Stomach (tissue), 8 donors: ENCODE measurements at regions not wholly inside any gene's neighbourhood (a gene's known extent, or its start where the extent isn't known, plus 50 kb on each side); places are given as distances from the start of the nearest gene placed in this dataset.

Experiments
- DNase-seq, 2 donors: peaks; one replicate each; pipeline versions ENCODE4 v3.0.0 to v3.0.0-alpha.2; 2013 to 2019
- H3K27ac ChIP-seq, 5 donors: fragments of 200-600 bp in 4 of 5; sonication (generic) in 4 of 5; one replicate each; pipeline ENCODE4 v1.5.1; 2013 to 2019; ENCODE audit warnings: mild to moderate bottlenecking in 1 of 5, moderate library complexity in 1 of 5
- H3K27me3 ChIP-seq, 3 donors: fragments of 200-600 bp; sonication (generic); one replicate each; pipeline ENCODE4 v1.5.1; 2017 to 2019; ENCODE audit warnings: mixed run types in 1 of 3
- H3K36me3 ChIP-seq, 4 donors: fragments of 200-600 bp; sonication (generic); 1 replicate in 3 of 4; 2 replicates in 1 of 4; pipeline ENCODE4 v1.5.1; 2016 to 2019
- H3K4me1 ChIP-seq, 4 donors: fragments of 200-600 bp; sonication (generic); one replicate each; pipeline ENCODE4 v1.5.1; 2016 to 2019
- H3K4me3 ChIP-seq, 4 donors: fragments of 200-600 bp; sonication (generic) in 3 of 4; one replicate each; pipeline ENCODE4 v1.5.1; 2016 to 2019; ENCODE audit warnings: mild to moderate bottlenecking in 1 of 4
- H3K9me3 ChIP-seq, 4 donors: fragments of 200-600 bp; sonication (generic); one replicate each; pipeline ENCODE4 v1.5.1; 2016 to 2019
- EP300 ChIP-seq: sonication (generic); formaldehyde crosslinking; IDR thresholded peaks from one replicate; pipeline ENCODE4 v1.6.1; 2017; ENCODE audit warnings: antibody characterized with exemption
- POLR2A ChIP-seq, 4 donors: fragments of 450-650 bp; IDR thresholded peaks; one replicate each; pipeline ENCODE4 v1.6.1; 2016; ENCODE audit warnings: antibody characterized with exemption in 4 of 4, control low read depth in 2 of 4, mild to moderate bottlenecking in 1 of 4, moderate library complexity in 1 of 4
- POLR2AphosphoS5 ChIP-seq, 3 donors: sonication (generic); formaldehyde crosslinking; IDR thresholded peaks; one replicate each; pipeline ENCODE4 v1.6.1; 2016; ENCODE audit warnings: antibody characterized with exemption in 3 of 3
- WGBS, 5 donors: extraction: QIAGEN DNeasy Blood & Tissue Kit in 3 of 5; methylation state at CpG; one replicate each; pipeline versions ENCODE4 v1.1.5 to v1.1.7; 2013 to 2018; 5-methylcytosine and 5-hydroxymethylcytosine counted together
- intact Hi-C: fragments of 100-400 bp; cut with DNase I; formaldehyde crosslinking; loops from one replicate; pipeline ENCODE4 v1.15.1; 2023; ENCODE audit warnings: low total_unique reads
- TF ChIP-seq, protein P1 (sequence below), 7 experiments: fragments of 450-650 bp in 4 of 7; fragments of 200-600 bp in 3 of 7; sonication (generic) in 3 of 7; IDR thresholded peaks; one replicate each; pipeline ENCODE4 v1.5.1; 2016 to 2019; ENCODE audit warnings: antibody characterized with exemption in 7 of 7, control low read depth in 2 of 7, mild to moderate bottlenecking in 1 of 7
- donor health status: healthy with polysubstance abuse.
- donor health status: Bipolar disorder and iron deficiency.
- donor health status: healthy.

DNA sequence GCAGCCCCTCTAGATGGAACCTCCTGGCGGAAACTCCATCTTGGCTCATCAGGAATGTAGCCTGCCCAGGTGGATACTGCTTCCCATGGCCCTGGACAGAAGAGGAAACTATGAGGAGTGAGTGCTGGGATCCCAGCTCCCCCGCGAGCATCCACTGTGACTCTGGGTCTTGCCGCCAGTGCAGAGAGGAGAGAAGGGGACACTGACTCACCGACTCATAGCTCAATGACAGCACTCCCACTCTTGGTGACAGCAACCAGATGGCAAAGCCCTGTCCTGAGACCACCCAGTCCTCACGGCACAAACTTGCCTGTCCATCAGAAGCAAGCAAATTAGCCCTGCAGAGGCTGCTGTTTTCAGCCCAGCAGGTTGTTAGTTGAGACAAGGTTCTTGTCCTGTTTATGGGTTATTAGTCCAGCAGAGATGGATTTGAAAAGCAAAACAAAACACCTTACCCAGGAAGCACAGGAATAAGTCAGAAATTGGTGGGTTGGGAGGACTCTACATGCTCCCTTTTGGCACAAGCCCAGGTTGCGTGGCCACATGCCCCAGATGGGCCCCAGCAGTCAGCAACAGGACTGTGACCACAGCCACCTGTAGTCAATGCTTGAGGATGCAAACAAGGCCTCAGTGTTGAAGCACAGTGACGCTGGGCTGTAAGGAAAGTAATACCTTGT lies 111.5 kb upstream of the GLI2 start:
- no peak for TF ChIP-seq POLR2A (IDR thresholded peaks at IDR 0.05)
- no peak for TF ChIP-seq POLR2AphosphoS5 (IDR thresholded peaks at IDR 0.05)
- TF ChIP-seq, protein P1, sequence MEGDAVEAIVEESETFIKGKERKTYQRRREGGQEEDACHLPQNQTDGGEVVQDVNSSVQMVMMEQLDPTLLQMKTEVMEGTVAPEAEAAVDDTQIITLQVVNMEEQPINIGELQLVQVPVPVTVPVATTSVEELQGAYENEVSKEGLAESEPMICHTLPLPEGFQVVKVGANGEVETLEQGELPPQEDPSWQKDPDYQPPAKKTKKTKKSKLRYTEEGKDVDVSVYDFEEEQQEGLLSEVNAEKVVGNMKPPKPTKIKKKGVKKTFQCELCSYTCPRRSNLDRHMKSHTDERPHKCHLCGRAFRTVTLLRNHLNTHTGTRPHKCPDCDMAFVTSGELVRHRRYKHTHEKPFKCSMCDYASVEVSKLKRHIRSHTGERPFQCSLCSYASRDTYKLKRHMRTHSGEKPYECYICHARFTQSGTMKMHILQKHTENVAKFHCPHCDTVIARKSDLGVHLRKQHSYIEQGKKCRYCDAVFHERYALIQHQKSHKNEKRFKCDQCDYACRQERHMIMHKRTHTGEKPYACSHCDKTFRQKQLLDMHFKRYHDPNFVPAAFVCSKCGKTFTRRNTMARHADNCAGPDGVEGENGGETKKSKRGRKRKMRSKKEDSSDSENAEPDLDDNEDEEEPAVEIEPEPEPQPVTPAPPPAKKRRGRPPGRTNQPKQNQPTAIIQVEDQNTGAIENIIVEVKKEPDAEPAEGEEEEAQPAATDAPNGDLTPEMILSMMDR (IDR thresholded peaks at IDR 0.05) = no peak
- TF ChIP-seq EP300 = no peak
- H3K27me3 ChIP-seq = peaks cover 0 to 5% (median 0%) of the 10 kb centered on the region in 3 donors
- H3K36me3 ChIP-seq = no peaks in the 10 kb centered on the region
- H3K9me3 ChIP-seq = peaks cover 0 to 6% (median 0%) of the 10 kb centered on the region in 4 donors
- intact Hi-C loops = no loop called here
- WGBS, 5 donors = 73 to 95% (median 80%) methylated on average over 7 to 8 of the region's 8 CpGs
- no peak overlapping the region for H3K4me3 ChIP-seq
- no peak for DNase-seq
- no peak overlapping the region for H3K27ac ChIP-seq
- peaks cover 0 to 27% (median 20%) of the 10 kb centered on the region in 4 donors for H3K4me1 ChIP-seq

DNA sequence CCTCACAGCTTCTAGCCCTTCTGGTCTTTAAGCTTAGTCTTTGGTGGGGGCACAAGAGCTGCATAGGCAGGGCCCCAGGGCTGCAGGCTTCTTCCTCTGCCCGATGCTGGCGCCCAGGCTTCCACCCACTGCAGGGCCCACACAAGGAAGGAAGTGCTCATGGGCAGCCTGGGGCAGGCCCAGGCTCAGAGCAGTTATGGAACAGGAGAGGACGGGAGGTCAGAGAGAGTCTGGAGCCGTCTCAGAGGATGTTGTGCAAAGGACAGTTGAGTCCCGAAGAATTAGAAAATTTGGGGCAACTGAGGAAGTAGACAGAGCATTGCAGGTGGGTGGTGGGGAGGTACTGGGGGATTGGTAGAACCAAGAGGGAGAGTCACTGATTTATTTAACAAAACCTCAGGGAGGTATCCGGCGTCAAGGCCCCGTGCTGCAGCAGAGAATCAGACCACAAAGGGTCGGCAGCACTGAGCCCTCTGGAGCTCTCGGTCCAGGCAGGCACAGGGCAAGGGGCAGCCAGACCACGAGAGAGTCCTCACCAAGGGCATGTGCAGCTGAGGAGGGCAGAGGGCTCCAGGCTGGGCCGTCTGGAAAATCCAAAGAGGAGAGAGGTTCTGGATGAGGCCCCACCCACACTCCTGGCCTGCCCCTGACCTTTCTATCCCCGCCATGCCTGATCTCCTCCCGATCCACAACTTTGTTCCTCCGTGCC lies 110.8 kb upstream of the GLI2 start:
- Histone ChIP-seq H3K36me3 (no peaks in the 10 kb centered on the region), H3K4me3 (no peak overlapping the region), H3K4me1 (peaks cover 0 to 27% (median 18%) of the 10 kb centered on the region in 4 donors), H3K9me3 (peaks cover 0 to 6% (median 0%) of the 10 kb centered on the region in 4 donors), H3K27ac (no peak overlapping the region), H3K27me3 (peaks cover 0 to 5% (median 0%) of the 10 kb centered on the region in 3 donors)
- WGBS, 5 donors = 68 to 78% (median 76%) methylated on average over 15 of the region's 15 CpGs
- intact Hi-C loops = no loop called here
- no peak for DNase-seq
- no peak for TF ChIP-seq EP300
- no peak for TF ChIP-seq POLR2A (IDR thresholded peaks at IDR 0.05)
- TF ChIP-seq, protein P1 (IDR thresholded peaks at IDR 0.05) = no peak
- no peak for TF ChIP-seq POLR2AphosphoS5 (IDR thresholded peaks at IDR 0.05)

DNA sequence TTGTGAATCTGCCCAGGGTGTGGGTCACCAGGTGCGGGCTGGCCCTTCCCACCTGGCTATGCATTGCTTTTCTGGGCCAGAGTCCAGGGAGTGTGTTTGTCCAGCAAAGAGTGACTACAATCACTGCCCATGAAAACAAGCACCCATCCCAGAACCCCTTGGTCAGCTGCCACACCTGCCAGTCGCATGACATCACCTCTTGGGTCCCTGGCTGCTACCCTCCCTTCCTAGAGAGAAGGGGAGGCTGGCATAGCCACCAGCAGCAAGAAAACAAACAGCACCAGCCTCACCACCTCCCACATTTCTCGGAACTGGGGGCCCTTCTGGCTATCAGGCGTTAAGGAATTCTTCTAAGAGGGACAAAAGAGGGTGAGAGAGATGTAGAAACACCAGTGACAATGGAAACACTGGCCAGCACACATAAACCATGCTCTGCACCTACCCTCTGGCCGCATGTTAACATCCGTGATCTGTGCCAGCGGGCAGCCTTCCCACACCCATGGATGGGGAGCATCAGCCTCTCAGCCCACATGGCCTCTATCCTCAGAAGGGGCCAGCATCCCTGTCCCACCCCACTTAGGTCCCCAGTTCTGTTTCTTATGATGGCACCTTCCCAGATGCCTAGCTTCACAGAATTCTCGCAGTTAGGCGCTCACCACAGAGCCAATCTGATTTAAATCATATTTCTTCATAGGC lies 109.7 kb upstream of the GLI2 start:
- WGBS, 5 donors = 45 to 68% (median 54%) methylated on average over 9 of the region's 9 CpGs
- intact Hi-C loops = no loop called here
- peaks cover 0 to 27% (median 18%) of the 10 kb centered on the region in 4 donors for H3K4me1 ChIP-seq
- H3K27me3 ChIP-seq = peaks cover 0 to 5% (median 0%) of the 10 kb centered on the region in 3 donors
- DNase-seq = peak; percentile 88 to 95
- peaks cover 0 to 6% (median 0%) of the 10 kb centered on the region in 4 donors for H3K9me3 ChIP-seq
- H3K27ac ChIP-seq = peak overlapping the region in 4 of 5 donors; percentile 56 to 65 (median 57)
- no peak for TF ChIP-seq EP300
- peak; percentile 10 to 66 (median 44) for TF ChIP-seq POLR2AphosphoS5 (IDR thresholded peaks at IDR 0.05)
- no peaks in the 10 kb centered on the region for H3K36me3 ChIP-seq
- H3K4me3 ChIP-seq = no peak overlapping the region

DNA sequence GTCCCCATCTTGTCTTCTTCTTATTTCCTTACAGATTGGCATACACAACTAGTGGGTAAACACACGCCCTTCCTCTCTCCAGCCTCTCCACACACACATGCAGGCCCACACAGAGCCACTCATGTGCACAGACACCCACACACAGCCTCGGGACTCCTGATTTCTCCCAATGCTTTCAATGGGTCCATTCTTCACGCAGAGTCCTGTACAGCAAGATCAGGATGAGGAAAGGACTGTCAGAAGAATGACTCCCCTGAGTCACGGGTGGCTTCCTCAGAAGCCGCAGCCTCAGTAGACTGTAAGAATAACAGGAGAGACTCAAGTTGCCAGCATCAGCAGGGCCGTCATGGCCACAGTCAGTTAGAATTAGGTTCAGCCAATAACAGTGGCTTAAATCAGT lies 109.1 kb upstream of the GLI2 start:
- Histone ChIP-seq H3K27ac (peak overlapping the region in 4 of 5 donors; percentile 13 to 65 (median 56)), H3K36me3 (no peaks in the 10 kb centered on the region), H3K27me3 (peaks cover 0 to 5% (median 0%) of the 10 kb centered on the region in 3 donors), H3K9me3 (peaks cover 0 to 6% (median 0%) of the 10 kb centered on the region in 4 donors), H3K4me1 (peaks cover 0 to 27% (median 18%) of the 10 kb centered on the region in 4 donors), H3K4me3 (no peak overlapping the region)
- no peak for DNase-seq
- intact Hi-C loops = no loop called here
- TF ChIP-seq, protein P1 (IDR thresholded peaks at IDR 0.05) = no peak
- no peak for TF ChIP-seq EP300
- no peak for TF ChIP-seq POLR2A (IDR thresholded peaks at IDR 0.05)
- no peak for TF ChIP-seq POLR2AphosphoS5 (IDR thresholded peaks at IDR 0.05)
- WGBS, 5 donors = 59 to 74% (median 67%) methylated on average over 6 of the region's 6 CpGs
